ENCODE measurements at regions not wholly inside any gene's neighbourhood (a gene's known extent, or its start where the extent isn't known, plus 50 kb on each side); places are given as distances from the start of the nearest gene placed in this dataset.
A peak's percentile ranks its signal among the peaks of the same experiment; 100 is the strongest.

DNA sequence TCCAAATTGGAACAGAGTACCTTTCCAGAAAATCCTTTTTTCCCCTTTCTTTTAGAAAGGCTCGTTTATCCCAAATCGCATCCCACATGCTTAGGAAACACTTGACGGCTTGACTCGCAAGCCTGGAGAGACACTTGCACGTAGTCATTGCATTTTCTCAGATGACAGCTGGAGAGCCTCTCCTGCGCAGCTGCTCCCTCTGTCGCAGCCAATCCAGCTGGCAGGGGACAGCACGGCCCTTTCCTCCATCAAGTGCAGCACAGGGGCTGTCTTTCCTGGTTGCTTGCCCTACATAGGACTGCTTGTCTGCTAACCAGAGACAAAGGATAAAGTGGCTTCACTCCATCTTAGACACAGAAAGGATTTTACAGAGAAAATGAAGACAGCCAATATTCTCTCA lies 77.6 kb upstream of the RGS17 start:
- no peak for DNase-seq

DNA sequence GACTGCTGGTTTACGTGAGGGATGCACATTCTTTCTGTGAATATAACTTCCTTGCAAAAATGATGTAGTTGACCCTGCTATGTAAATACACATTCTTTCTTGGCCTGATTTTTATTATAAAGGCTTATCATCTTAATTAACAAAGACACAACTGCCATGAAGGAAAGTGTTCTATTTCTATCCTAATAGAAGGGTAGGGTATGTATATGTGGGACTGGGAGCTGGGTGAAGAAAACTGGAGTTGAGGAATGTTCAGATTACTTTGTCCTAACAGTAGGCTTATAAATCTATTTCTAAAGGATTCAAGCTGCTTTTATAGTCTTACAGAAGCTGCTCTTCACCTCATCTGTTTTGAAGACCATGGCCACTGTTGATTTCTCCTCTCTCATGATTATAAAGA lies 76.5 kb upstream of the RGS17 start:
- no peak for DNase-seq

- DNase-seq = peak in 1 of 2 experiments; percentile 23
Measured at GRCh38 chr6:153207006-153207405, 75.9 kb upstream of the RGS17 start.

GRCh38 chr6:153192943-153193885 lies 62.1 kb upstream of the RGS17 start:
- DNase-seq = no peak

DNA sequence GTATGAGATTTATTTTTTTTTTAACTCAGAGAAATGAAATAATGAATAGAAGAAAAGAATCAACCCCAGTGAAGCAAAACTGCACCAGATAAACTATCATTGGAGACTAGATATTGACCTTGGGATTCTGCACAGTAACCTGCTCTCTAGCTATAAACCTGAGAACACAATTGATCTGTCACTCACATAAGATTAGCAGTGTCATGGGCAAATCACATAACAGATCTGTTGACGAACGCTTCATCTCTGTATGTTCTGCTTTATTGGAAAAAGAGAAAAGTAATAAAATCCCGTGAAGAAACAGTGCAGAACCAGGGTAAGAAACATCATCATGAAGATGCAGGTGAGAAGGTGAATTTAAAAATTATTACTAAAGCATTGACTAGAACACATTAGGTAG lies 52.8 kb upstream of the RGS17 start:
- no peak for DNase-seq
